SKM-1 (cell line): ENCODE measurements at regions not wholly inside any gene's neighbourhood (a gene's known extent, or its start where the extent isn't known, plus 50 kb on each side); places are given as distances from the start of the nearest gene placed in this dataset.
"Not testable (repeated sequence)": the region's sequence is repeated elsewhere in the genome, so short reads cannot be mapped to it uniquely, and the experiment has no call there.

Source experiments
- DNase-seq: peaks from one replicate; lab custom pipeline; 2025; ENCODE audit not compliant: unreplicated experiment; lab: John Stamatoyannopoulos, UW

DNA sequence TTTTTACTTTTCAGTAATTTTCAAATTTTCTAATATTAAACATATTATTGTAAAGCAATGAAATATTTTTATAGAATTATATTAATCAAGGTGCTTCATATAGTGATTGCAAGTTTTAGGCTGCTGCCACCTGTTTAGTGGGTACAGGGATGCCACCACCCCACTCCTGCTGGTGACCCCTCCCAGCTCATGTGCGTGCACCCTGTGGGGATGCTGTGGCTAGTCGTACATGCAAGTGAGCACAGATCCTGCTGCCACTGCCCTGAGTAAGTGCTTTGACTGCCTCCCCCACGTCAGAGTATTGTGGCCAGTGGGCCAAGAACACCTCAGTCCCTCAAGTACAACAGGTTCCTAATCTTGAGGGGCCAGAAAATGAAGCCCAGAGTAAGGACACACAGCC is 320.1 kb upstream of the DDI1 start:
- no peak for DNase-seq

DNA sequence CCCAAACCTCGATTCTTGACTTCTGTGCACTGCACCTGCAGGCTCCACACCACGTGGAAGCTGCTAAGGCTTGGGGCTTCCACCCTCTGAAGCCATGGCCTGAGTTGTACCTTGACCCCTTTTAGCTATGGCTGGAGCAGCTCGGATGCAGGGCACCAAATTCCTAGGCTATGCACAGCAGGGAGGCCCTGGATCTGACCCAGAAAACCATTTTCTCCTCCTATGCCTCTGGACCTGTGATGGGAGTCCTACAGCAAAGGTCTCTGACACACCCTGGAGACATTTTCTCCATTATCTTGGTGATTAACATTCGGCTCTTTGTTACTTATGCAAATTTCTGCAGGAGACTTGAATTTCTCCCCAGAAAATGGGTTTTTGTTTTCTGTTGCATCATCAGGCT is 309.2 kb upstream of the DDI1 start:
- no peak for DNase-seq

DNA sequence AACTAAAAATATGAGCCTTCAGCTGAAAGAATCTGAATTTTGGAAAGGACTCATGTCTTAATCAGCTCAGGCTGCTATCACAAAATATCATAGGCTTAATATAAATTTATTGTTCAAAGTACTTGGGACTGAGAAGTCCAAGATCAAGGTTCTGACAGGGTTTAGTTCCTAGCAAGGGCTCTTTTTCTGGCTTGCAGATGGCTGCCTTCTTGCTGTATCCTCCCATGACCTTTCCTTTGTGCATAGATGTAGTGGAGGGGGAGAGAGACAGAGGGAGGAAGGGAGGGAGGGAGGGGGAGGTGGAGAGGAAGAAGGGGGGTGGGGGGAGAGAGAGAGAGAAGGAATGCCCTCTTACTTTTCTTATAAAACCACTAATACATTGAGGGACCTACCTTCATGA is 306.8 kb upstream of the DDI1 start:
- DNase-seq, result no peak

DNA sequence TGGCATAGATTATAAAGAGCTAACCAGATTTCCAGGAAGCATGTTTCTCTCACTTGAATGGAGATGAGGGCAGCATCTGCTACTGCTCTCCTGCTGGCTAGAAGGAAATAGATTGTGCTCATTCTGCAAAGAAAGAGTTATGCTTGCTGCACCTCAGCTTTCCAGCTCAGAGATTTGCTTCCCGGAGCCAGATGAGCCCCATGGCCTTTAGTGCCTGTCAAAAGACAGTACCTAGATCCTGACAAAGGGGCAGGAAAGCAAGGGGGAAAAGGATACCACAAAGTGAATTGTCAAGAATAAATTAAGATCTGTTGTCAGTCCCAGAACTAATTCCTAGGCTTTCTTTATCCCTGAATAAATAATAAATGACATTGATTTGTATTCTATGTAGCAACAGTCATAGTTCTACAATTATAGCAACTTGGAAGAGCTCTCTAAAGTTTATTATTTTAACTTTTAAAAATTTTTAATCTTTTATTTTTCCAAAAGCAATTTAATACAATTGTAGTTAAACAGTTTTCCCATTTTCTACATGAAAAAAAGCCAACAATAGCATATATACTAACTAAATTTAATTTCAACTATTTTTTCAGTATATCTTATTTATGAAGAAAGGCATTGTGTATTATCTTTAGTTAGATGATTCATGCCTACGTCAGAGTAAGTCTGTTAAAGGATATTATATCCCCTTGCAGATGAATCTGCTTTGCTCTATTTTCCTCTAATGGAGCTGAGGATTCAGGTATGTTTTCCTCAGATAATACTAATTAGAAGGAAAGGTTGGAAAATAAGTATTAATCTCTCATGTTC is 306.1 kb upstream of the DDI1 start:
- no peak for DNase-seq

DNA sequence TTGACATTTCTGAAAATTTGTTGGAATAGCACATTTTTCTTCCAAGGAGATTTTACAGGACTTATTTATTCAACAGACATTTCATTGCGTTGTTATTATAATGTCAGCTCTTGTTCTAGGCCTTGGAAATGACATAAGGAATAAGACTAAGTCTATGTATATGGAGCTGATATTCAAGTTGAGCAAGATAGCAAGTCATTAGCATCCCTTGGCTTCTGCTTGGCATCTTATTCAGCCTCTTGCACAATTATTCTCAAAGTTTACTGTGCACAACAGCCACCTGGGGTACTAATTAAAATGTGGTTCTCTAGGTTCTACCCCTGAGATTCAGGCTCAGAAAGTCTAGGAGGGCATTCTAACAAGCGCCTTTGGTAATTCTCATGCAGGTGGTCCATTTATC is 304.8 kb upstream of the DDI1 start:
- DNase-seq, result no peak

DNA sequence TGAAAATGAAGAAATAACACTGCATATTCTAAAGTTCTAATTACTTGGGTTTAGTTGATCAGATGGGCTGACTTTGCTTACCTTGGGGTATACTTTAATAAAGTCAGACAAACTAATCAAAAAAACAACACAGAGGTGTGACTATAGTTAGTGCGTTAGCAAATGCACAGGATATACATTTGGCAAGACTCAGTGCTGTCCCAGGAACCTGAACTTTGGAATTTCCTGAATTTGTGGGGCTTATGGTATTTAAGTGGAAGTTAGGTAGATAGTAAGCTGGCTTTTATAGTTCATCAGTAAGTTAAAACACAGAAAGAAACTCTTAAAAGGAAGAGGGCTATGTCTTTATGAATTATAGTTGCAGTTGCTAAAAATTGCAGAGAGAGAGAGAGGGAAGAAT is 302.6 kb upstream of the DDI1 start:
- no peak for DNase-seq

DNA sequence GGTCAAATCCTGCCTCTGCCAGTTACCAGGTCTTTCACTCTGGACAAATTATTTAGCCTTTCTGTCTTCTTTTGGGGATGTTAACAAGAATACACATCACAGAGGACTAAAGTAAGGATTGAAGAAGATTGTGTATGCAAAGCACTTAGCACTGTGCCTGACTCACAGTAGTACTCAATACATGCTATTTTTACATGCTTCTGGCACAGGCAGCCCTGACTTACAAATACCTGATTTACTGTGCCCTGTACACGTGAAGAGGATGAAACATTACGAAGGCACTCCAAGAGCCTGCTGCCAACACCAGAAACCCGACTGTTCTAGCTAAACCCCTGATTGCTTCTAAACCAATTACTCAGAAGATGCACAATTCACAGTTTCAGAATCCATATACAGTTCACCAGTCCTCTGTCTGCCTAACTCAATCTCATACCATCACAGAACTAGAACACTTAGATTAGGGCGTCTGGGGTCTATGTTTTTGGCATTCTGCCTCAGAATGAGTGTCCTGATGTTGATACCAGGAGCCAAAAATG is 300.9 kb upstream of the DDI1 start:
- DNase-seq, result no peak

DNA sequence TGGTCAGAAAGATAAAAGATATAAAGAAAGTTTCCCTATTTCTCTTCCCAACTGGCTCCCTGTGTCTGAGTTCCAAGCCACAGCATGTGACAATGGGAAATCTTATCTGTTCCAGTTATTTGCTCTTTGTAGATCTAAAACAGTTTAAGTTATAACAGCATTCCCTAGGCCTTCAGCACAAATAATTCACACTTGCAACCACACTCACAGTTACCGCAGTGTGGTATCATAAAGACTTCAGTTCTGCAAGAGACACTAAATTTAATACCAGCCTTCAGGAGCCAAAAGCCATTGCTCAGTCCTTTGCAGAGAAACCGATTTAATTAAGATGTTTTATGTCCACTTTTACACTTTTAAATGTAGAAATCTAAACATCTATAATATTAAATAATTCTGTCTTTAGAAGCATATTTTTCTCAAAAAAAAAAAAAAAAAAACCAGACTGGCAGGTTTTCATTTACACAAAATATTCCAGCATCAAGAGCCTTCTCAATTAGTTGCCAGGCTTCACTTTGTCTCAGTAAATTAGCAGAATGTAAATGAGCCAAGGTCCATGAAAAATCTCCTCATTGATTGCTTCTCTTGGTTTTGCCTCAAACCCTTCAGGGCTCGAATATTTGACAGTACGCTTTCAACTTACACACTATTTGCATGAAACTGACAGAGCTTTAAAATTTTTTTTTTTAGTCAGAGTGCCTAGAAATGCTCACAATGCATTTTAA is 300.0 kb upstream of the DDI1 start:
- DNase-seq, result no peak

DNA sequence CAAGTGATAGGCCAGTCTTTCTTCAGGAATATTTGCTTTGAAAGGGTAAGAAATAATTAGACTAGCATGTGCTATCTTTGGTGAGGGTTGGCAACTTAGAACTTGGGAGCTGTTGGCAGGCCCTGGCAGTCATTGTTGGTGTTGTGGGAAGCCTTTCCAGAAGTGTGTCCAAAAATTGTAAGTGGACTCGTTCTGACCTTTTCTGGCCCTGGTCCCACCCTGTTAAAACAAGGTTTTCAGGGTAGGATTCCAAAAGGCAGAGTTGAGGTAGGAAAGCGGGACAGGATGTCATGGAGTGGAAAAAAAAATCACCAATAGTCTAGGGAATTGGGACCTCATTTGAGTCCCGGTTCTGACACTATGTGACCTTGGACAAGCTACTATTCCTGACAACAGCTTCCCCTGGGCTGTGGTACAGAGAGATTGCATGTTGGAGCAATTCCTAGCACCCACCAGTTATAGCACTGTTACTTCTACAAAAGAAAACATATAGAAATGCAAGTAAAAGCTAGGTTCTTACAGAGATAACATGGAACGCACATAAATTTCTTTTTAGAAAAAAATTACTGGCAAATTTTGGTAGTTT is 299.3 kb upstream of the DDI1 start:
- DNase-seq, result no peak

DNA sequence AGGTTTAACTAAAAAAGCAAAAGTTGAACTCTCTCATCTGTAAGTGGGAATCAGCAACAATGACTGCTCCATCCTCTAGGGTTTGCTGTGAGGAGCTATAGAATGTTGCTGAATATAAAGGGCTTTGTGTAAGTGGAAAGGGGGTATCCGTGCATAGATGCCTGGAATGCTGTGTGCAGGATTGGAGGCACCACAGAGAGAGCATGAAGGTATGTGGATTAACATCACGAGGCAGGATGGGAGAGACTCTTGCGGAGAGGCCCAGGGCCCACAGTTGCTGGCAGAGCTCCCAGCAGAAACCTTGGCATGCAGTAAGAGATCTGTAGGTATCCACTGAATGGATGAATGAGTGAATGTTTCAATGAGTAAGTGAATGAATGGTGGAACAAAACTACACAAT is 298.7 kb upstream of the DDI1 start:
- no peak for DNase-seq

DNA sequence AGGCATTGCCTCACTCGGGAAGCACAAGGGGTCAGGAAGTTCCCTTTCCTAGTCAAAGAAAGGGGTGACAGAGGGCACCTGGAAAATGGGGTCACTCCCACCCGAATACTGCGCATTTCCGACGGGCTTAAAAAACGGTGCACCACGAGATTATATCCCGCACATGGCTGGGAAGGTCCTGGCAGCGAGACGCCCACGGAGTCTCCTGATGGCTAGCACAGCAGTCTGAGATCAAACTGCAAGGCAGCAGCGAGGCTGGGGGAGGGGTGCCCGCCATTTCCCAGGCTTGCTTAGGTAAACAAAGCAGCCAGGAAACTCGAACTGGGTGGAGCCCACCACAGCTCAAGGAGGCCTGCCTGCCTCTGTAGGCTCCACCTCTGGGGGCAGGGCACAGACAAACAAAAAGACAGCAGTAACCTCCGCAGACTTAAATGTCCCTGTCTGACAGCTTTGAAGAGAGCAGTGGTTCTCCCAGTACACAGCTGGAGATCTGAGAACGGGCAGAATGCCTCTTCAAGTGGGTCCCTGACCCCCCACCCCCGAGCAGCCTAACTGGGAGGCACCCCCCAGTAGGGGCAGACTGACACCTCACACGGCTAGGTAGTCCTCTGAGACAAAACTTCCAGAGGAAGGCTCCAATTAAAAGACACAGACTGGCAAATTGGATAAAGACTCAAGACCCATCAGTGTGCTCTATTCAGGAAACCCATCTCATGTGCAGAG is 297.2 kb upstream of the DDI1 start:
- DNase-seq, result not testable (repeated sequence)

DNA sequence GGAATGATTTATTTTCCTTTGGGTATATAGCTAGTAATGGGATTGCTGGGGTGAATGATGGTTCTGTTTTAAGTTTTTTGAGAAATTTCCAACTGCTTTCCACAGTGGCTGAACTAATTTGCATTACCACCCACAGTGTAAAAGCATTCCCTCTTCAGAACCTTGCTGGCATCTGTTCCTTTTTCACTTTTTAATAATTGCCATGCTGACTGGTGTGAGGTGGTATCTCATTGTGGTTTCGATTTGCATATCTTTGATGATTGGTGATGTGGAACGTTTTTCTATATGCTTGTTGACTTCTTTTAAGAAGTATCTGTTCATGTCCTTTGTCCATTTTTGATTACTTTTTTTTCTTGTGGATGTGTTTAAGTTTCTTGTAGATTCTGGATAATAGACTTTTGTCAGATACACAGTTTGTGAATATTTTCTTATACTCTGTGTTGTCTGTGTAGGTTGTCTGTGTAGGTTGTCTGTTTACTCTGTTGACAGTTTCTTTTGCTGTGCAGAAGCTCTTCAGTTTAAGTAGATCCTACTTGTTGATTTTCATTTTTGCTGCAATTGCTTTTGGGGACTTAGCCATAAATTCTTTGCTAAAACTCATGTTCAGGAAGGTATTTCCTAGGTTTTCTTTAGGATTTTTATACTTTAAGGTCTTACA is 291.8 kb upstream of the DDI1 start:
- no peak for DNase-seq

DNA sequence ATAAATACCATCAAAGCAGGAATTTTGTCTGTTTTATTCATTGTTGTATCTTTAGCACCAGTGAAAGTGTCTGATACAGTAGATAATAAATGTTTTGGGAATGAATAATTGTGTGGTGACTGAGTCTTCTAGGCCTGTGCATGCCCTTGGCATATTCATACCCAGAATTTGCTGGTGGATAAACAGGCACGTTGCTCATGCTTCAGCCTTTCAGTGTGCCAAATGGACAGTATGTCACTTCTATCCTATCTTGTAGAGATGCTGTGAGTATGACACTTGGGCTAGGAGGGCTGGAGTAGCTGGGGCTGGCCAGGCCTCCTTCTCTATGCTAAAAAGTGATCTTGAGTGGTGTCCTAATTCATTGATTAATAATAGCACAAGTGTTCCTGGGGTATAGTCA is 287.3 kb upstream of the DDI1 start:
- no peak for DNase-seq

DNA sequence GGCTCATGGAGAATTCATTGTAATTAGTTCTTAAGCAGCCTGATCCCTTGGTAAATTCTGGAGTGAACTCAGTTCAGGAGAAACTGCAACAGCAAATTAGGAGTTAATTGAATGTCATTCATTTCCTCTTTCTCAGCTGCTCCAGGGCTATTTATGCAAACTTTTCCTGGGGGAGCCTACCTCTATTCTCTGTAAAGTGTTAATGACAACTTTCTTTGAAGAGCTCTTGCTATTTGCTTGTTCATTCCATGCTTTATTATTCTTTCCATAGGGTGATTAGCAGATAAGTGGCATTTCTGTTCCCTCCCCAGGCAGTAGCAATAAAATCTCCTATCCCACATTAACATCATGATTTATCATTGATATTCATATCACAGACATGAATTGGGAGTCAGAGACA is 267.6 kb upstream of the DDI1 start:
- DNase-seq, result no peak

DNA sequence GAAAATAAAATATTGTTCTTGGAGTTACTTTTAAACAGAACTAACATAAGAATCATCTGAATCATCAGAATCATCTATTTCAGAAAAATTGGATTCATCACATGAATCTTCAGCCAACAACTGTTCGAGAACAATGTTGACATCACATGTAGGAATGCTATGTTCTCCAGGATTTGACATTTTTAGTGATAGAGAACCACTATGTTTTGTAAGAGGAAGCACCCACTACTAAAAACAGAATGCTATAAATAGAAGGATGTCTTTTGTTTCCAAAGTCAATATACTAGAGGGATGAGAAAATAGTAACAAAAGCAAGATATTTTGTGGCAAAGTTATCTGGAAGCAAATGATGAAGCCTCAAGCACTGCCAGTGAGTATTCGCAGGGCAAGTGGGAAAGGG is 263.4 kb upstream of the DDI1 start:
- no peak for DNase-seq

DNA sequence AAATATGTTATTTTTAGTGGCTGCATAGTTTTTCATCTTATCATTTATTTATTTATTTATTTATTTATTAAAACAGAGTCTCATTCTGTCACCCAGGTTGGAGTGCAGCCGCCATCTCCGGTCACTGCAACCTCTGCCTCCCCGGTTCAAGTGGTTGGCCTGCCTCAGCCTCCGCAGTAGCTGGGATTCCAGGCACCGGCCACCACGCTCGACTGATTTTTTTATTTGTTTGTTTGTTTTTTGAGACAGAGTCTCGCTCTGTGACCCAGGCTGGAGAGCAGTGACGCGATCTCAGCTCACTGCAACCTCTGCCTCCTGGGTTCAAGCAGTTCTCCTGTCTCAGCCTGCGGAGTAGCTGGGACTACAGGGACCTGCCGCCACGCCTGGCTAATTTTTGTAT is 262.9 kb upstream of the DDI1 start:
- DNase-seq, result no peak

DNA sequence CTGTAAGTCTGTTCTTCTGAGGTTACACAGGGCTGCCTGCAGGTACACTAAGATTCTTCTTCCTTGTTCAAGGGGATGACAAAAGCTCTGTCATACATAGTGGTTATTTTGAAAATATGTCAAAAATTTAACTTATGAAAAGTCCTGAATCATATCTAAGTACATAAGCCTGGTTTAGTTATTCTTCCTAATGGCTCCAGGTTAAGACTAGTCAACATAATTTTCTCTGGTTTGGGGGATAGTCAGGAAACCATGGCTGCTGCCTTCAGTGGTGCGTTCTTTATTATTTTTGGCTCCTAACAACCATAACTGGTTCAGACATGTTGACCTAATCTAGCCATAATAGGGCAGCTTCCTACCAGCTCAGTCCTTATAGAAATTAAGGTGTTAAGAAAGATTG is 257.4 kb upstream of the DDI1 start:
- DNase-seq, result no peak

DNA sequence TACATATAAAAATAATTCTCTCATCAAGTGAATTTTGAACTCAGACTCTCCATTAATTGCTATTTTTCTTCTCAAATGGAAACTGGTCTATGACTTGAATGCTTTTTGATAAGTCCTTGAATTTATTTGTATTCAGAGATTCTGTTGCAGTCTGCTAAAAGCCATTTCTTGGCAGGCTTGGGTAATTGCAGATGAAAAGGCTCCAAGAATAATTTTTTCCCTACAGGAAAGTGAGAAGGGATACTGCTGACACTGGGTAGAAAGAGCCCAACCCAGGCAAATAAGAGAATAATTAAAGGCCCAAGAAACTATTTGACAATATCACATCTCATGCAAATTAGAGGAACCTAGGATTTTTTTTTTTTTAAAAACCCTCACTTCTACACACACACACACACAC is 246.5 kb upstream of the DDI1 start:
- no peak for DNase-seq

DNA sequence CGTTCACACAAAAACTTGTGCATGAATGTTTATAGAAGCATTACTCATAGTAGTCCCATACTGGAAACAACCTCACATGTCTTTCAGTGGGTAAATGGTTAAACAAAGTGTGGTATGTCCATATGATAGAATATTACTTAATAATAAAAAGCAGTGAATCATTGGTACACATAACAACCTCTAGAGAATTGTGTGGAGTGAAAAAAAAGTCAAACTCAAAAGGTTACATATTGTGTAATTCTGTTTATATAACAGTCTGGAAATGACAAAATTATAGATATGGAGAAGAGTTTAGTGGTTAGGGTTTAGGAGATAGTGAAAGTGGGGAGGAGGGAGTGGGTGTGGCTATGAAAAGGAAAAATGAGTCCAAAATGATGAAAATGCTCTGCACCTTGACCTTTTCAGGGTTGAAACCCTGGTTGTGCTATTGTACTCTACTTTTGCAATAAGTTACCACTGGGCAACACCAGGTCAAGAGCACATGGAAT is 243.4 kb upstream of the DDI1 start:
- no peak for DNase-seq

DNA sequence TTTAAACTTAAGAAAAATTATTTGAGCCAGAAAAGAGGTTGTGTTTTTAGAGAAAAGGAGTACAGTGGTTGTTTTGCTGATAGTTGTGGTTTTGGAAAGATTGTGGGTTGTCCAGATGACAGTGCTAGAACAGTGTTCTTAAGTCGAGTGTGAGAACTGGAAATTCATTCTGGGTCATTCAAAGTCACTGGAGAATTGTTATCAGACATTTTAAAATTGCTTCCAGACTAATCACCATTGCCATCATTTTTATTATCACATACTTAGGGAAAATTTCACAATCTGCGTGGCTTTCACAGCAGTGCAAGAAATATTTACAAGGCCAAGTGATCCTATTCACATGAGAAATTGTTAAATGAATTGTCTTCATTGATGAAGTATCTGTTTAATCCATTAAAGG is 242.2 kb upstream of the DDI1 start:
- DNase-seq, result no peak

DNA sequence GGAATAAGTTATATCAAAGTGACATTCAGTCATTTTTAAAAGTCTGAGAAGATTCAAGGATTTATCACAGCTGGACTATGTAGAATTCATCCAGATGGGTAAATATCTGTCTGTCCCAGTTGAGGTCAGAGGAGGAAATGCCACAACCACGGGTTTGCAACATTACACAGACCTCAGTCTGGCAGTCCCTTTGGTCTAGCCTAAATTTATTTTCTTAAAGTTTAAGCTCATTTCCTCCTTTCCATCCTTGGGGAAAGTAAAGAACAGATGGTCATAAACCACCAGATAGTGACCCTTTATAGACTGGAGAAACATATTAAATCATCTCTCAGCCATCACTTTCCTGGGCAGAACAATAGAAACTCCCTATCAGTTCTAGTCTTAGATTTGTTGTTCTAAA is 238.4 kb upstream of the DDI1 start:
- DNase-seq, result no peak
